Brain microvascular endothelial cell (primary cell): ENCODE measurements at regions not wholly inside any gene's neighbourhood (a gene's known extent, or its start where the extent isn't known, plus 50 kb on each side); places are given as distances from the start of the nearest gene placed in this dataset.

Experiments
- DNase-seq: peaks from one replicate; pipeline ENCODE4 v3.0.0-alpha.2; 2020
- H3K27ac ChIP-seq: fragments of 250-450 bp; sonication (Bioruptor Pico); 2 replicates; pipeline ENCODE4 v1.5.1; 2020; ENCODE audit warnings: mild to moderate bottlenecking, moderate library complexity
- H3K27me3 ChIP-seq: fragments of 250-450 bp; sonication (Bioruptor Pico); replicated peaks from 2 replicates; pipeline ENCODE4 v1.5.1; 2020; ENCODE audit warnings: mild to moderate bottlenecking
- H3K36me3 ChIP-seq: fragments of 250-450 bp; sonication (Bioruptor Pico); replicated peaks from 2 replicates; pipeline ENCODE4 v1.5.1; 2020; ENCODE audit warnings: mild to moderate bottlenecking
- H3K4me3 ChIP-seq: 2 replicates; pipeline ENCODE4 v1.5.1; 2011; ENCODE audit warnings: low read depth, mild to moderate bottlenecking, control low read depth, low read length, moderate library complexity
- CTCF ChIP-seq: IDR thresholded peaks from 2 replicates; pipeline ENCODE4 v1.5.1; 2011; ENCODE audit warnings: low read depth, mild to moderate bottlenecking, moderate library complexity, low read length, control low read depth, inconsistent platforms; ENCODE audit errors: missing control alignments
- in situ Hi-C: cut with HindIII; loops from 2 replicates; pipeline ENCODE4 v1.10.0; 2017; ENCODE audit warnings: low sequenced_read_pairs, low pct_ligation_motif_present

- in situ Hi-C loops = no loop called here
- no peaks in the 10 kb centered on the region for H3K27me3 ChIP-seq
- TF ChIP-seq CTCF = no peak
- H3K36me3 ChIP-seq = no peaks in the 10 kb centered on the region
- DNase-seq = no peak
- no peak overlapping the region for H3K4me3 ChIP-seq
- no peak overlapping the region for H3K27ac ChIP-seq
These were observed 480.2 kb downstream of the RASEF start for GRCh38 chr9:82582693-82583092.

GRCh38 chr9:82583524-82583923 is 479.4 kb downstream of the RASEF start:
- H3K27me3 ChIP-seq = no peaks in the 10 kb centered on the region
- in situ Hi-C loops = no loop called here
- no peaks in the 10 kb centered on the region for H3K36me3 ChIP-seq
- H3K27ac ChIP-seq = no peak overlapping the region
- no peak for DNase-seq
- no peak for TF ChIP-seq CTCF
- no peak overlapping the region for H3K4me3 ChIP-seq

DNA sequence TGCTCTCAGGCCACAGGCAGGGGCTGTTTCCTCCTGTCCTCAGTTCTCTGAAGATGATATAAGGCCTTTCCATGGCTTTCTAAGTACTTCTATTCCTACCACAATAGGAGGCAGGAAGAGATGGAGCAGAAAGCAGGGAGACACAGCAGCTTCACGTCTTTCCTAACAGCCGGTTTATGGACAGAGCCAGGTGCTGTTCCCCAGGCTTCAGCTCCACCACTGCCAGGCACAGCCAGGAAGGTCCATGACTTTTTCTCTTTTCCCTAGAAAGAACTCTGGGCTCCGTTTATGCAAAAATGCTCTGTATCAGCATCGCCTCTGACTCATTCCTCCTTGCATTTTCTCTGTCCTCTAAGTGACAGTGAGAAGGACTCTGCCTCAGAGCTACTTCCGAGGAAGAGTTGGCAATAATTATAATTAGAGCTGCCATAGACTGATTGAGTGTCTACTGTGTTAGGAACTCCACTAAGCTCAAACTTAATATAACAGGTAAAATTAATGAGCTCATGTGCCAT is 478.5 kb downstream of the RASEF start:
- Histone ChIP-seq H3K4me3 (no peak overlapping the region), H3K27ac (no peak overlapping the region), H3K36me3 (no peaks in the 10 kb centered on the region), H3K27me3 (no peaks in the 10 kb centered on the region)
- in situ Hi-C loops = no loop called here
- no peak for TF ChIP-seq CTCF
- DNase-seq = no peak

GRCh38 chr9:82586918-82587356 is 476.0 kb downstream of the RASEF start:
- Histone ChIP-seq H3K27ac (no peak overlapping the region), H3K4me3 (no peak overlapping the region), H3K27me3 (no peaks in the 10 kb centered on the region), H3K36me3 (no peaks in the 10 kb centered on the region)
- DNase-seq = no peak
- in situ Hi-C loops = no loop called here
- no peak for TF ChIP-seq CTCF

DNA sequence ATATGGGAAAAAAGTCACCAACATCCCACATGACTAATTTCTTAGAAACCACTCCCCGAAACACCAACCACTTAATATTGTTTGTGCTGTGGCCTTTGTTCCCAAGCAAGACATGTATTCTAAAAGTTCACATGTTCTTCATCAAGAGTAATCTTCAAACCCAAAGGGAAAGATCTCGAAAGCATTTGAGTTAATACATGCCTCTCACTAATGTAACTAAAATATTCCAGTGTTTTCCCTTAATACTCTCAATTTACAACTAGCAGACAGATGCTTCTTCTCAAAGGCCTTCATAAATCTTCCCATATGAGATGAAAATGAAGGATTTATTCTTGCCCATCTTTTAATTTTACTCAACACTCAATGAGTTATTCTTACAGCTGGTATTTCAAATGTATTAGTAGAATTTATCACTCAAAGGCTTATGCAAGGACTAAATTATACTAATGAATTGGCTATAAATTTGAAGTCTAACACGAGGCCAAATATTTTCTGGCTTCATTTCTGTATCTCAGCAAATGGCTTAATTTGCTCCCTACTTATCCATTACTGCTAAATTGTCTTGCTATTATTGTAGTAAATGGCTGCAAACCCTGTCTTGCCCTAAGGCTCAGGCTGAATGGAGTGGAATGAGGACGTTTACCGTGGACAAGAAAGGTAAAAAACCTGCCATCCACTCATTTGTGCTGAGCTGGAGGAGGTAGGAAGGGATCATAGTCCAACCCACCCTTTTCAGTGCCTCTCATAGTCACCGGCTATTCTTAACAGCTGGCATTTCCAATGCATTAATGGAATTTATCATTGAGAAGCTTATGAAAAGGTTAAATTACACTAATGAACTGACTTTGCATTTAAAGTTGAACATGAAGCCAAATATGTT is 474.4 kb downstream of the RASEF start:
- in situ Hi-C loops = no loop called here
- no peaks in the 10 kb centered on the region for H3K36me3 ChIP-seq
- H3K27ac ChIP-seq = no peak overlapping the region
- H3K27me3 ChIP-seq = no peaks in the 10 kb centered on the region
- no peak for TF ChIP-seq CTCF
- H3K4me3 ChIP-seq = no peak overlapping the region
- no peak for DNase-seq
